Adrenal gland (tissue), 9 donors: ENCODE measurements at regions not wholly inside any gene's neighbourhood (a gene's known extent, or its start where the extent isn't known, plus 50 kb on each side); places are given as distances from the start of the nearest gene placed in this dataset.

Experiments used
- DNase-seq, 7 donors: peaks; one replicate each; pipeline ENCODE4 v3.0.0-alpha.2; 2019 to 2020
- H3K27ac ChIP-seq, 5 donors: fragments of 200-600 bp; sonication (generic) in 4 of 5; 1 replicate in 3 of 5; 2 replicates in 2 of 5; pipeline versions ENCODE4 v1.5.1 to v1.8.0; 2016 to 2020; ENCODE audit warnings: mild to moderate bottlenecking in 1 of 5
- H3K27me3 ChIP-seq: fragments of 200-600 bp; 2 replicates; pipeline ENCODE4 v1.8.0; 2021
- H3K36me3 ChIP-seq, 2 donors: fragments of 200-600 bp; replicated peaks in 1 of 2; 1 replicate in 1 of 2; 2 replicates in 1 of 2; pipeline versions ENCODE4 v1.5.1 to v1.8.0; 2018 to 2022
- H3K4me1 ChIP-seq, 2 donors: fragments of 200-600 bp; replicated peaks in 1 of 2; 1 replicate in 1 of 2; 2 replicates in 1 of 2; pipeline versions ENCODE4 v1.5.1 to v1.8.0; 2018 to 2021
- H3K4me3 ChIP-seq, 4 donors: fragments of 200-600 bp; sonication (generic) in 3 of 4; one replicate each; pipeline ENCODE4 v1.5.1; 2016 to 2018
- H3K9me3 ChIP-seq, 3 donors: fragments of 200-600 bp; sonication (generic) in 1 of 3; replicated peaks in 1 of 3; 1 replicate in 2 of 3; 2 replicates in 1 of 3; pipeline versions ENCODE4 v1.5.1 to v1.8.0; 2016 to 2021
- POLR2A ChIP-seq, 2 donors: fragments of 450-650 bp; IDR thresholded peaks; one replicate each; pipeline ENCODE4 v1.6.1; 2017; ENCODE audit warnings: antibody characterized with exemption in 2 of 2, mild to moderate bottlenecking in 2 of 2, moderate library complexity in 1 of 2
- WGBS, 4 donors: extraction: QIAGEN DNeasy Blood & Tissue Kit in 2 of 4; methylation state at CpG; one replicate each; pipeline versions ENCODE4 v1.1.5 to v1.1.7; 2013 to 2017; 5-methylcytosine and 5-hydroxymethylcytosine counted together
- intact Hi-C, 2 donors: fragments of 100-400 bp; cut with DNase I; formaldehyde crosslinking; loops; one replicate each; pipeline versions ENCODE4 v1.14.1 to v1.15.0; 2022 to 2023
- TF ChIP-seq, protein P1 (sequence below), 6 experiments: fragments of 450-650 bp in 4 of 6; fragments of 200-600 bp in 2 of 6; sonication (generic) in 1 of 6; IDR thresholded peaks; 1 replicate in 5 of 6; 2 replicates in 1 of 6; pipeline versions ENCODE4 v1.5.1 to v1.8.0; 2016 to 2021; ENCODE audit warnings: antibody characterized with exemption in 6 of 6, mild to moderate bottlenecking in 2 of 6, moderate library complexity in 1 of 6
- donor health status: healthy with polysubstance abuse.
- donor health status: Bipolar disorder and iron deficiency.
- donor health status: DM: yes; HTN: yes; CAD: no.
- donor health status: DM: no; HTN: no; CAD: no.
- donor health status: DM: no; HTN: no; CAD: no.

DNA sequence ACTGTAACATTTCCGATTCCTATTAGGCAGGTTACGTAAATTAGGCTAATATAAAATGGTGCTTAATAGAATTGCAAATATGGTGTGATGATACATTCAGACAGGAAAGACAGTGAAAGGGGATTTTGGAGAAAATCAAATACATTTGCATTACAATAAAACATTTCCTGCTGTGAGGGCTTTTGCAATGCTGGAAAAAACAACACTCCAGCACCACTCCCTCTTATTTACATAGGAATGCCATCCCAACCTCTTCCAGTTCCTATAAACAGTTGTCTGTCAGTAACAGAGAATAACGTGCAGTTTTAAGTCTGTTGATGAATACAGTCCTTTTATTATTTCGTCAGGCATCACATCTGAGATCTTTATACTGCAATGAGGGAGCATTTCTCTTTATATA, 298.8 kb upstream of the FANCL start:
- no peaks in the 10 kb centered on the region for H3K27me3 ChIP-seq
- H3K27ac ChIP-seq: no peak overlapping the region
- no peaks in the 10 kb centered on the region for H3K4me1 ChIP-seq
- no peak for DNase-seq
- H3K9me3 ChIP-seq: no peaks in the 10 kb centered on the region
- no peak overlapping the region for H3K4me3 ChIP-seq
- intact Hi-C loops: no loop called here
- H3K36me3 ChIP-seq: no peaks in the 10 kb centered on the region
- 58 to 64% (median 59%) methylated on average over 4 of the region's 4 CpGs for WGBS, 4 donors
- no peak for TF ChIP-seq POLR2A (IDR thresholded peaks at IDR 0.05)
- TF ChIP-seq, protein P1, sequence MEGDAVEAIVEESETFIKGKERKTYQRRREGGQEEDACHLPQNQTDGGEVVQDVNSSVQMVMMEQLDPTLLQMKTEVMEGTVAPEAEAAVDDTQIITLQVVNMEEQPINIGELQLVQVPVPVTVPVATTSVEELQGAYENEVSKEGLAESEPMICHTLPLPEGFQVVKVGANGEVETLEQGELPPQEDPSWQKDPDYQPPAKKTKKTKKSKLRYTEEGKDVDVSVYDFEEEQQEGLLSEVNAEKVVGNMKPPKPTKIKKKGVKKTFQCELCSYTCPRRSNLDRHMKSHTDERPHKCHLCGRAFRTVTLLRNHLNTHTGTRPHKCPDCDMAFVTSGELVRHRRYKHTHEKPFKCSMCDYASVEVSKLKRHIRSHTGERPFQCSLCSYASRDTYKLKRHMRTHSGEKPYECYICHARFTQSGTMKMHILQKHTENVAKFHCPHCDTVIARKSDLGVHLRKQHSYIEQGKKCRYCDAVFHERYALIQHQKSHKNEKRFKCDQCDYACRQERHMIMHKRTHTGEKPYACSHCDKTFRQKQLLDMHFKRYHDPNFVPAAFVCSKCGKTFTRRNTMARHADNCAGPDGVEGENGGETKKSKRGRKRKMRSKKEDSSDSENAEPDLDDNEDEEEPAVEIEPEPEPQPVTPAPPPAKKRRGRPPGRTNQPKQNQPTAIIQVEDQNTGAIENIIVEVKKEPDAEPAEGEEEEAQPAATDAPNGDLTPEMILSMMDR (IDR thresholded peaks at IDR 0.05): no peak

DNA sequence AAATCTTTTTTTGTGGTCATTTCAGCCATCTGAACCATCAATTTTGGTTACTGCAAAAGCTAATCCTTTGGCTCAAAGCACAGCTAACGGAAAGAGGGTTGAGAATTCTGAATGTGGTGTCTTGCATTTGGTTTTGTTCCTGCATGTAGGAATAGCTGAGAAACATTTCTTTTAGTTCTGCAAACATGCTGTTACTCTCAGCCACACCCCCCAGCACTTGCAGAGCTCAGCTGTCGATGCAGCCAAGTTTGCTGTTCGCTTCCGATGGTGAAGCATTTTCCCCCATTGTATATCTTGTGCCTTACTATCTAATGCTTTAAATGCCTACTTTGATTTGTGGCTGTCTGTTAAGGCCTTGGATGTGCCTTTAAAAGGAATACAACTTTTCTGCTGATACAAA, 294.9 kb upstream of the FANCL start:
- no peak for TF ChIP-seq POLR2A (IDR thresholded peaks at IDR 0.05)
- TF ChIP-seq, protein P1 (IDR thresholded peaks at IDR 0.05): no peak
- 62 to 77% (median 67%) methylated on average over 4 of the region's 4 CpGs for WGBS, 4 donors
- Histone ChIP-seq H3K4me1 (no peaks in the 10 kb centered on the region), H3K9me3 (no peaks in the 10 kb centered on the region), H3K4me3 (no peak overlapping the region), H3K27ac (no peak overlapping the region), H3K36me3 (no peaks in the 10 kb centered on the region), H3K27me3 (no peaks in the 10 kb centered on the region)
- DNase-seq: no peak
- intact Hi-C loops: no loop called here

DNA sequence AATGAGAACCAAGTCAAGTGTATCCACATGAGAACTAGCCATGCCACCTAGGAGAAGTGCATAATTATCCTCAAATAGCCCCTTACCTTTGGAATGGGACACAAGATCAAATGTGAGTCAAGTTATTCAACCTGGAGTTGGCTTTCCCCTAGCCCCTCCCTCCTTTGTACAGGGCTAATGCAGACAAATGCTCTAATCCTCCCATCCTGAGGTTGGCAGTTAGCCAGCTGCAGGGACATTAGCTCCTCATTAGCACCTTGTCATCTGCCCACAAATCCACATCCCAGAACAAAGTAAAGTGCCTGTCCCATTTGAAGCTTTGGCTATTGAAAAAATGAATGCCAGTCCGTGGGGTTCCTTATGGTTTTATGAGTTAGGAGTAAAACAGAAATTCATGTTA, 294.1 kb upstream of the FANCL start:
- Histone ChIP-seq H3K36me3 (no peaks in the 10 kb centered on the region), H3K4me3 (no peak overlapping the region), H3K27me3 (no peaks in the 10 kb centered on the region), H3K27ac (no peak overlapping the region), H3K4me1 (no peaks in the 10 kb centered on the region), H3K9me3 (no peaks in the 10 kb centered on the region)
- TF ChIP-seq, protein P1 (IDR thresholded peaks at IDR 0.05): no peak
- TF ChIP-seq POLR2A (IDR thresholded peaks at IDR 0.05): no peak
- DNase-seq: no peak
- intact Hi-C loops: no loop called here
- 59 to 82% (median 79%) methylated on average over 1 of the region's 1 CpG for WGBS, 4 donors

DNA sequence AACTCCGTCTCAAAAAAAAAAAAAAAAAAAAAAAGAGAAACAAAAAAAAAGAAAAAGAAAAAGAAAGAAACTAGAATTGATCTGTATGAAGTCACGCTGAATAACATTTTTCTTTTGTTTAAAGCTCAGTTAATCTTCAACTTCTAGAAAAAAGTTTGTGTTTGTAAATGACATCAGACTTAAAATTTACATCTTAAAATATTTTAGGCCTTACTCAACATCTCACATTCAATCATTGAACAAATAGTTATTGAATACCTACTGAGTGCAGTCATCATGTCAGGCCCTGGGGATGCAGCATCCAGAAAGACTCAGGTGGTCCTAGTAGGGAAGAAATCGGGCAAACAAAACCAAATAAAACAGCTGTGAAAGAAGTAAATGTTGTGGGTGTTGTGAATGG, 292.3 kb upstream of the FANCL start:
- H3K27me3 ChIP-seq: no peaks in the 10 kb centered on the region
- H3K4me1 ChIP-seq: no peaks in the 10 kb centered on the region
- TF ChIP-seq, protein P1 (IDR thresholded peaks at IDR 0.05): no peak
- no peak for TF ChIP-seq POLR2A (IDR thresholded peaks at IDR 0.05)
- intact Hi-C loops: no loop called here
- no peak overlapping the region for H3K27ac ChIP-seq
- no peak for DNase-seq
- no peaks in the 10 kb centered on the region for H3K36me3 ChIP-seq
- no peaks in the 10 kb centered on the region for H3K9me3 ChIP-seq
- no peak overlapping the region for H3K4me3 ChIP-seq
- WGBS, 4 donors: 85 to 98% (median 89%) methylated on average over 3 of the region's 3 CpGs
